HPDE6-E6E7 (cell line): ENCODE measurements at regions not wholly inside any gene's neighbourhood (a gene's known extent, or its start where the extent isn't known, plus 50 kb on each side); places are given as distances from the start of the nearest gene placed in this dataset.
"Not testable (repeated sequence)": the region's sequence is repeated elsewhere in the genome, so short reads cannot be mapped to it uniquely, and the experiment has no call there.

Source experiments
- DNase-seq: peaks from one replicate; pipeline ENCODE4 v3.0.0; 2011; ENCODE audit warnings: missing footprints; ENCODE audit errors: extremely low spot score

DNA sequence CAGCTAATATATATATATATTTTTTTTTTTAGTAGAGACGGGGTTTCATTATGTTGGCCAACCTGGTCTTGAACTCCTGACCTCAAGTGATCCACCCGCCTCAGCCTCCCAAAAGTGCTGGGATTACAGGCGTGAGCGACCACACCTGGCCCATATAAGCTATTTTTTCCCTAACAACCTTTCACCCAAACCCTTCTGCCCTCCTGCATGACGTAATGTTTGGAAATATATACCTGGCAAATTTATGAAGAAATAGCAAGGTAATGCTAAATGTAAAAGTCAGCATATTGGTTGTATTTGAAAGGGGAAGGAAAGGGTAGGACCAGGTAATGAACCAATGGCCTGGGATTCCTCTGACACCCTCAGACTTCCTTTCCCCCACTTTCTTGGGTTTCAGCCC lies 325.5 kb upstream of the ARID1B start:
- DNase-seq = no peak

DNA sequence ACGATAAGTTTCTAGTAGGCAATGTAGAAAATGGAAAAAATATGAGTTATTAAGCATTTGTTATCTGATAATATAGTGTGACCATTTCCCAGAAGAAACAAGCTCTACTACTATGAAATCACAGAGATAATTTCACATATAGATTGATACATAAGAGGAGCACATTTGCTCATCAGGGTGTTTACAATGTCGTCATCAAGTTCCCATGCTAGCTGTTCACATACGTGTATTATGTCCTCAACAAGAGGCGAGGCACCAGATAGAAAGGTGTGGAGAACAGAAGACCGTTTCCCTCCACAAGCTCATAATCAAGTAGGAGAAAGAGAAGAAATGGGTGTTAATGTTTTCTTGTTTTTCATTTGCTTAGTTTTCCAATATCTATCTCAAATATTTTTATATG lies 326.1 kb upstream of the ARID1B start:
- no peak for DNase-seq

DNA sequence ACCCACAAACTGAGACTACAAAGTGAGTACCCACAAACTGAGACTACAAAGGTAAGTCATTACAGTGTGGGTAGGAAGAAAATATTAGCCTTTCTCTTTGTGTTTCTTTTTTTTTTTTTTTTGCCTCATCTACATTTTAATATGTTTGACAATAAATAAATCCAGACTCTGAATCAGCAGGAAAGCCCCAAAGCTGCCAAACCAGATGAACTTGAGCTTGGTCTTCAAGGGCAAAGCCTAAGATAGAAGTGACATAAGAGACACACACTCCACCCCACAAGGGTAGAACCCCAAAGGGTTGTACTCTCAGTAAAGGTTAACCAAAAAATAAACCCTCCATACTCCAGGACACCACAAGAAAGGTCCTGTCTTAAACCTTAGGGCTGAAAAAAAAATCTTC lies 326.8 kb upstream of the ARID1B start:
- no peak for DNase-seq

DNA sequence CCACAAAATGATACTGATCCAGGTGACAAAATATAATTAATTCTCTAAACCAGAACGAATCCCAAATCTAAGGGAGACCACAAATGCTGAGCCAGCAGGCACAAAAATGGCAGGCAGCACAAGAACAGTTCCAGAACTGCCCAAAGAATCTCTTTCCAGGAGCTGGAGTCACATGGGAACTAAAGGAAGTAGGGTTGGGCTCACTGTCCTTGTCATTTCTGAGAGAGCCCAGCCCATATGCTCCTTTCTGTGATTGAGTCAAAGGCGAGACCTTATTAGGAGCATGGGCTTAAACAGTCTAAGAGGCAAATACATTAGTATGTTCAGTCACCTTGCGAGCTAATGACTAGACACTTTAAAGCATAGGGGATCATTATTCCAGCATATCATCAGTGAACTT lies 327.6 kb upstream of the ARID1B start:
- no peak for DNase-seq

DNA sequence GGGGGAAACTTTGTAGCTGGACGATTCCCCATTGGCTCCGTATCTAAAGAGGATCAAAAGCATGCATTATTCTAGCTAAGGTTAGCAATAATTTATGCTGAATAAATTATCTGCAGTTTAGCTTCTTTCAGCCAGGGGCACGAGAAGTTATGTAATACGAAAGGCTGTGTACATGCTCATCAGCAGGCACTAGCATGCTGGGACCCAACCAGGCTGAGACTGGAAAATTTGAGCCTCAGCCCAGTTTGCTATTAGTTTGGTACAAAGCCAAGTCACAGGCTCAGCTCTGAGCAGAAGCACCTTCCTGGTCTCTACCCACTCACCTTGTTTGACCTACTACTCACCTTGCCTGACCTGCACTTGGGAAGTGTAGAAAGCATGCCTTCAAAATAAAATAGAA lies 328.1 kb upstream of the ARID1B start:
- no peak for DNase-seq

DNA sequence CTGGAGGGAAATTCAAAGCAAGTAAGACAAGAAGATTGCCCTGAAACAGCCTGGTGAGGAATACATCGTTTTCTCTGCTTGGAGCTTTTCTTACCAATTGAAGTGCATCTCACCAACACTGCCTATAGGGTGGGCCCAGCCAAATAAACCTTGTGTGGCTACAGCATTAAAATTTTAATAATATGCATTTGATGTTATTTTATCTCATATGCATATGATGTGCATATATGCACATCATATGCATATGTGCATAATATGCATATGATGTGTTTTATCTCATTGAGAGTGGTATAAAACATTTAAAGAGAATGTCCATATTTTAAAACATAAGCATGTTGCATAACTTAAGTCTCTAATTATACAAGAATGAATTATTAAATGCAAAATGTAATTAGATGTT lies 328.6 kb upstream of the ARID1B start:
- DNase-seq = no peak

DNA sequence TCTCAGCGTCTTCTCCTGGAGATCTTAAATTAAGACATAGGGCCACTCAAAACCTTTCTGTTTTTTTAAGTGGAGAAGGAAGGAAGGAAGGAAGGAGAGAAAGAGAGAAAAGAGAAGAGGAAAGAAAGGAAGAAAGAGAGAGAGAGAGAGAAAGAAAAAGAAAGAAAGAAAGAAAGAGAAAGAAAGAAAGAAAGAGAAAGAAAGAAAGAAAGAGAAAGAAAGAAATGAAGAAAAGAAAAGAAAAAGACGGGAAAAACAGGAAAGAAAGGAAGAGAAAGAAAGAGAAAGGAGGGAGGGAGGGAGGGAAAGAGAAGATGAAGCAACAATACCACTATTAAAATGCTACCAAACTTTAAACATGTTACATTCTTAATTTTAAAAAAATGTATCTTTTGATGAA lies 336.5 kb upstream of the ARID1B start:
- no peak for DNase-seq

DNA sequence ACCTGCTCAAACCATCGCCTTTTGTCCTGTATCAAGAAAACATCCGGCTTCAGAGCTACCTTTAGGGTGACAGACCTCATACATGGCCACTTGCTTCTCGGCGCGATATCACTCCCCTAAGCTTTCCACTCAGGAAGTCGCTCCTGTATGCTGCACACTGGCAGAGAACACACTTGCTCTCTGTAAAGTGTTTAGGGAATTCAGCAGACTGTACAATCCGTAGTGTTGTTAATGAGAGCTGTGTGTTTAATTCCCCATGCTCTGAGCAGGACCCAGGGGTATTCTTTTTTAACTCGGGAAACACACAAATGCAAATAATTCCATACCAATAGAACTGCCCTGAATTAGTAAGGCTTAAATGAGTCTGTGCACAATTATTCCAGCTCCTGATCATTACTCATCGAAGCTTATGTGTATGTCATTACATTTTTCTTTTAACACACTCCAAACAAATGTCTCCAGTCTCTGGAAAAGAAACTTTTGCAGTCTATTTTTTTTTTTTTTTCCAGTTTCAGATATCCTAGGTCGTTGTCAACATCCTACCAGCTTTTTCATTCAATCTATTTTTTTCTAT lies 338.7 kb upstream of the ARID1B start:
- DNase-seq = no peak

DNA sequence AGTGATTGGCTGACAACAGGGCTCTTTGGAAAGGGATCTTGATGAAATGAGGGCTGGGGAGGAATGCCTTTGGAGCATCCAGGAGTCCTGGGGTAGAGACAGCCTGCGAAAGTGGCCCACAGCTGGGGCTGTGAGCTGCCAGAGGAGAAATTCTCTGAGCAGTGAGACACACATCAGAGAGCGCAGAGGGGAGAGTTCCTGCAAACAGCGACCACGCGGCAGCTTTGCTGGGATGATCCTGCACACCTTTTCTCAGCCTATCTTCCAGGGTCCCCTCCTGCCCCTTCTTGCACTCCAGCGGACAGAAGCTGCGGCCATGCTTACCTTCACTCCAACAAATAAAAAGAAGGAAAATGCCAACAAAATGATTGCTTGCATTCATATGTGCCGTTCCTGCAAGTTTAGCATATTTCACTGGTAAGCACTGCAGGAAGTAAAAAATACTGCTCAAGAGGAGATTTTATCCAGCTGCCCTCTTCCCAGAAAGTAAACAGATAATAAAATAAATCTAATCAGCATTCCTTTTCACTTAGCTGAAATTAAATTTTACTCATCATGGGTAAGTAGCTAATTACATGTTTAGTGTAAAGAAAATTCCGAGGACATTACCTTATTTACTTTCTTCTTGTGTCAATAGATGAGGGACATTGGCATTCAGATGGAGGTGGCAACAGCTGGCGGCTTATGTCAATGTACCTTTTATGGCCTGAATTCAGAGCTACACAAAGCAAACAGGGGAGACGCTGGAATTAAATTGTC lies 339.9 kb upstream of the ARID1B start:
- DNase-seq = no peak

DNA sequence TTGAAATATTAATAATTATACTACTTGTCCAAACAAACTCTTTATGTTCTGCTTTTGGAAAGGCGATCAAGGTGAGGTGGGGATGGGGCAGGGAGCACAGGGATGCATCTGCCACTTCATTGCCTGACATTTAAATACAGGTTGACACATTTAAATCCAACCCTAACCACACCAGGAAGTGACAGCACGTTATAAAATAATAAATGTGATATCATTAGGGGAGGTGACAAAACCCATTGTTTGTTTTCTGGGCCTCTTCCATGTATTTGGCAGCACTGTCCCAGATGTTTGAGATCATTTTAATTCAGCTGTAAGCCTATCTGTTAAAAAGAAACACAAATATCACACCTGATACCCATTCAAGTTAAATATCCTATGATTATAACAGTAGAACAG lies 342.4 kb upstream of the ARID1B start:
- DNase-seq = no peak

DNA sequence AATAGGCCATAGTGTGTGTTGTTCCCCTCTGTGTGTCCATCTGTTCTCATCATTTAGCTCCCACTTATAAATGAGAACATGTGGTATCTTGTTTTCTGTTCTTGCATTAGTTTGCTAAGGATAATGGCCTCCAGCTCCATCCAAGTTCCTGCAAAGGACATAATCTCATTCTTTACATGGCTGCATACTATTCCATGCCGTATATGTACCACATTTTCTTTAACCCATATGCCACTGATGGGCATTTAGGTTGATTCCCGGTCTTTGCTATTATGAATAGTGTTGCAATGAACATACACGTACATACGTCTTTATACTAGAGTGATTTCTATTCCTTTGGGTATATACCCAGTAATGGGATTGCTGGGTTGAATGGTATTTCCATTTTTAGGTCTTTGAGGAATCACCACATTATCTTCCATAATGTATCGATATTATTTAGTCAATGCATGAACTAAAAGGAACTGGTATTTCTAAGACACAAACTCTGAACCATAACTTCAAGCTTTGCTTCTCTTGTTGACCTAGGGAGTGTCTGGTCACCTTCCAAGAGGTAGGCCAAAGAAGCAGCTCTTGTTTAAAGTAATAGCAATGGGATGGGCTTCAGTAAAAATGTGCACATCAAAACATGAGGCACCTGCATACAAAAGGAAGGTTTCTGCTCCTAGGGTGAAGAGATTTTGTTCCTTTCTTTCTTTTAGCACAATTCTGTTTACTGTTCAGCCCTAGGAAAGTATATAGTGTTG lies 343.0 kb upstream of the ARID1B start:
- no peak for DNase-seq

DNA sequence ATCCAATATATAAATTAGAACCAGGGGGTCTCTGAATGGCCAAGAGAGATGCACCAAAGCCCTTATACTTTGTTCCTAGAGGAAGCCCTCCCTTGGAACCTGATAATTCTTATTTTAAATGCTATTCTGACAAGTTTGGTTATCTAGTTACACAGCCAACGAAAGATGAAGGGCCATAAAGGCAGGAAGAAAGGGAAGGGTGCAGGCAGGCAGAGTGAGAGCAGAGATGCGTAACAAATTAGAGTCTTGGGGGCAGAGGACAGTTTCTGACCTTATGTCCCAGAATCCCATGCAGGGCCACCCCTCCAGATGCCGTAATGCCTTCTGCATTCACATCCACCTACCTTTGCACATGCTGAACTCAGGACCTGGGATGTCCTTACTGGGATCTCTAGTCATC lies 344.6 kb upstream of the ARID1B start:
- DNase-seq = no peak

DNA sequence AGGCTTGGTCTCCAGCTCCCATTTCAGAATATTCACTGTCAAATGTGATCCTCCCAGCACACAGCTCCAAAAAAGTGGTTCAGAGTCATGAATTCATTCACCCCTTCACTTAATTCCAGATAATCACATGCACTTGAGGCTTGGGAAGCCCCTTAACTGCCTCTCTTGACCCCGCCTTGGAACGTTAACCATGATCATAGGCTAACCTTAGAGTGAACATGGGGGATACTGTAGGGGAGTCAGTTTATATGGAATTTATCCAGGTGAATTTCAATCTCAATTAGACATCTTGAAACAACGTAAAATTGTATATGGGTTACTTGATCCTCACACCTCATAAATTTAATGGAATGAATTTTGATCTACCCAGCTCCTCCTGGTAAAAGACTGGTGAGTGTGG lies 346.8 kb upstream of the ARID1B start:
- no peak for DNase-seq

DNA sequence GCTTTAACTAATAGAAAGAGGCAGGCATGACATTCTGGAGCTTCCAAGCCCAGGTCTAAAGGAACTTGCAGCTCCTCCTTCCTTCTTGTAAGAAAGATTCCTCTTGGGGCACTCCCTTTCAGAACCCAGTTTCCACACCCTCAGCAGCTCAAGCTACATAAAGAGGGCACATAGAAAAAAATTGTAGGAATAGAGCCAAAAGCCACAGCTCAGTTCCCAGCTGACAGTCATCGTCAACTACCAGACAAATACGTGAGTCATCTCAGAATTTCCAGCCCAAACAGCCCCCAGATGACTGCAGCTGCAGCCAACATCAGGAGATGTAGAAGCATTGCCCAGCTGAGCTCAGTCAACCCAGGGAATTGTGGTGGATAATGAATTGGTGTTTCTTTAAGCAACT lies 349.8 kb upstream of the ARID1B start:
- no peak for DNase-seq

DNA sequence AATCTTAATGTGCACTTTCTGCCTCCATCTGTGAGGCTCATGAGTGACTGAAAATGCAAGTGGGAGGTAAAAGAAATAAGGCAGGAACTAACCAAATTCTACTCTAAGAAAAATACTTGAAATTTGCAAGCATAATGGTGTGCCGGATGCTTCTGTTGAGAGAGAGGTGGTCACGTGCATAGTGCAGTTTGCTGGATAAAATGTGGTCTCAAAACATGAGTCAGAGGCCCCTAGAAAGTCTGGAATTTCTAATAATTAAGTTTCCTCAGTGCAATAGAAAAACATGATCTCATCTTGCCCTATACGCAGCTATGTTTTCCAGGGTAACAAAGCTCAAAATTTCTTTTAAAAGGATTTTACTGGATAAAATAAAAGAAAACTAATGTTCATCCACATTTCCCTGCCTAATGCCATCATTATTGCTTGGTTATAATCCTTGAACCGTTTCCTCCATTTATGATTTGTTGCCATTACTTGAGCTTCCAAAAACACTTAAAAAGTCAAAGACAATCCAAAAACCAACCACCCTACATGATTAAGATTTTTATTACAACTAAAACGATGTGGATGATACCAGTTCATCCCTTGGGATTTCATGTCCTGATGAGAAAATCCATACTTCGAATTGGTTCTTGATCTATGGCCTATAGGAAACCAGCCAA lies 351.7 kb upstream of the ARID1B start:
- DNase-seq = no peak

DNA sequence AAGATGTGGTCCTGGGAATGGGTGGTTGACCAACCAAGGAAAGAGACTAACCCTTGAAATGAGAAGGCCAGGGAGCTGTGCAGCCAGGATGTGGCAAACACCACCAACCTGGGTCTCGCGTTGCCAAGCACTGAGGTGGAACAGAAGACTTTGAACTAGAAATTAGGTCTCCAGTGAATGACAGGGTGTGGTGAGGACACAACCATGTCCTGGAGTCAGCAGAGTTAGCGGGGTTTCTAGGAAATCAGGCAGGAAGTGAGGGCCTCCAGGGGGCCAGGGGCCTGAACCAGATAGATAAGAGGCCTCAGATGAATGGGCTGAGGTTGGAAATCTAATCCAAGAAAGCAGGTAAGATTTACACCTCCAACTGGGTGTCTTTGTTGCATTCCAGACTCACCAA lies 353.3 kb upstream of the ARID1B start:
- no peak for DNase-seq

DNA sequence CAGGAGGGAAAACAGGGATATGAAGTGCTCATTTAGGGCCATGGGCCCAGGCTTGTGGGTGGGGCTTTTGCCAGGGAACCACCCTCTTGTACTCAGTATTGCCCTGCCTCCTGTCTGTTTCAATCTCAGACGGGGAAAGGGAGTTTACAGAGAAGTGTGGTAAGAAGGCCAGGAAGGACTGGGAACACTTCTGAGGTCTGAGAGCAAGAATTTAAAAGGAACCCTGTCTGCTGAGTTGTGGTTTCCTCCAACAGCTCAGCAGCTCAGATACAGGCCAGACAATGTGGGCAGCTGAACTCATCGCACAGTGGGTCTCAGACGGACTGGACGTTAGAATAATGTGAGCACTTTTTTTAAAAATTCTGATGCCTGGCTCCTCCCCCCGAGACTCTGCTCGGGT lies 354.1 kb upstream of the ARID1B start:
- no peak for DNase-seq

DNA sequence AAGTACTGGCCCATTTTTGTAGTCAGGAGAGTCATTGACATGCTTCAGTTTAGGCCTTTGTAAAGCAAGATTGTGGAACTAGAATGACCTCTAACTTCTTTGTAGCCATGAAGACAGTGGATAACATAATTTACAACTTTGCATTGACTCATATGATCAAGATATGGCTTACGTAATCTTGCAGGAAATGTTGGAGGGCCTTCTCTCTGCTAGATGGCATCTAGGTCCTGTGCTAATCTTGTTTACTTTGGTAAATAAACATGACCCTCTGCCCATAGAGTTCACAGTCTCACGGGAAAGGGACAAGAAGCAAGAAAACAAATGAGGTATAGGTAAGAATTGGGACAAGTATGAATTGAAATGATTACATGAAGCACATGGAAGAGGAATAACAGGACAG lies 355.2 kb upstream of the ARID1B start:
- DNase-seq = no peak

DNA sequence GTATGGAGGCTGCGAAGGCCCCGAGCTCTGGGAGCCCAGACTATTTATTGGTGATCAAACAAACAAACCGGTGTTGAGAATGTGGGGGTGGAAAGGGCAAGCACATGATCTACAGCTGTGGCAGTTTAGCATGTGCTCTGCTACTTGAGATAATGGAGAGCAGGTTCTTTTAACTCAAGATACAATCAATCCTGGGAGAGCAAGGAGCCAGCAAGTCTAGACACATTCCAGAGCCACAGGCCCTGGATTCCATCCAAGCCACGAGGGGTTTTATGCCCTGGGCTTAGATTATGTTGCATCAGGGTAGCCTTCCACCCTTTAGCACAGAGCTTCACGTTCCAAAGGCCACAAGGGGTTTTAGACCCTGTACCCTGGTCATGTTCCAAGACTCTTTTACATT lies 355.9 kb upstream of the ARID1B start:
- not testable (repeated sequence) for DNase-seq

DNA sequence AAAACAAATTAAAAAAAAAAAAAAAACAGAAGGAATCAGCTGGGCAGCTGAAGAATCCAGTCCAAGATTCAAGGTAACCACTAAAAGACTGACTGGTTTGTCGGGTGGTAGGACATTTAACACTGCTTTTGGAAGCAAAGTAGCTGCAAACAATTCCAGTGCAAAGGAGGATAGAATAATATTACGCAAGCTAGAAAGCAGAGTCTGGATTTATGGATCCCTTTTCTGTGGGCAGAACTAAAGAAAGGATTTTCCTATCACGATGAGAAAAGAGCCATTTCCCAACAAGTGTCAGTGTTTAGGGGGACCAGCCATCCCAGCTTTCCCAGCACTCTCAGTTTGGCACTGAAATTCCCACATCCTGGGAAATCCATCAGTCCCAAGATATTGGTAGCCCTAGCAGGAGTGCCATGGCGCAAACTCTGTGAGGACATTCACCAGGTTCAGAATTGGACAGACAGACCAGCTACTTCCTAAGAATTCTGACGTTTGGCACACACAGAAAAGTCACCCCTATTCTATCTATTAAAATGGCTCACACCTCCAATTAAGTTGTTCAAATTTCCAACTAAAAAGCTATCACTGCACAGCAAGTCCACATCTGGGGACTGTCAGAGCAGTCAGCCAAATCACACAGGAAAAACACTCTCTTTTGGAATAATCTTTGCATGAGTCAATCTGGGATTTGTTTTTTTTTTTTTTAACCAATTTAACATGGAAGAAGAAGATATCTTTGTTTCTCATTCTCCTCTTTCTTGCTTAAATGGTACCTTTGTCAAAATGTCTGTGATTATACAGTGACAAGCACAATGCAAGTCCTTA lies 356.8 kb upstream of the ARID1B start:
- no peak for DNase-seq

DNA sequence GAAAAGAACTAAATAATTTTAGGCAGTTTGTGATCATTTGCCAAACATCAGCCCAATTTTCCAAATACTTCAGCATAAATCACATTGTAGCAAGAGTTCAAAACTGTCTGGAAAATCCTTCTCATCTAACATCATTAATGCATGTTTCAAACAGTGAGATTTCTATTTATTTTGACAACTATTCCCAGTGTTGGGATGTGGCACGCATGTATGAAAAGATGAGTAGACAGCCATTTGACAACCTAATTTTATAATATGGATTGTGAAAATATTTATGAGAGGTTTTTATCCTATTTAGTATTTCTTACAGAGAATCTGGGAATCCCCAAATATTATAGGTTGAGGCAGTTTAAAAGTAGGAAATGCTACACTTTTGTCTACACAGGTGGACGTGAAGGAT lies 357.6 kb upstream of the ARID1B start:
- no peak for DNase-seq

DNA sequence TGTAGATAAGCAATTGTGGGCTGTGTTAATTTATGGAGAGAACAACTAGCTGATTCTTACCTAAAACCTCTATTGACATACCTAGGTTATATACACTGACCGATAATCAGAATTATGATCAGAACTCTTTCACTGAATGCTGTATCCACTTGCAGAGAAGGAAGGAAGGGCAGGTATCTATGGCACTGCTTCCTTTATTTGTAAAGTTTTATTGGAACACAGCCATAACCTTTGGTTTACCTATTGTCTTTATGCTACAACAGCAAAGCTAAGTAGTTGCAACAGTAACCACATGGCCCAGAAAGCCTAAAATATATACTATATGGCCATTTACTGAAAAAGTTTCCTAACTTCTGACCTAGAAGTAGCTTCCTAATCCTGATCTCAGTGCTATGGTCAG lies 358.9 kb upstream of the ARID1B start:
- no peak for DNase-seq
